ENCODE measurements at regions not wholly inside any gene's neighbourhood (a gene's known extent, or its start where the extent isn't known, plus 50 kb on each side); places are given as distances from the start of the nearest gene placed in this dataset.
A peak's percentile ranks its signal among the peaks of the same experiment; 100 is the strongest.
"Not testable (repeated sequence)": the region's sequence is repeated elsewhere in the genome, so short reads cannot be mapped to it uniquely, and the experiment has no call there.

DNA sequence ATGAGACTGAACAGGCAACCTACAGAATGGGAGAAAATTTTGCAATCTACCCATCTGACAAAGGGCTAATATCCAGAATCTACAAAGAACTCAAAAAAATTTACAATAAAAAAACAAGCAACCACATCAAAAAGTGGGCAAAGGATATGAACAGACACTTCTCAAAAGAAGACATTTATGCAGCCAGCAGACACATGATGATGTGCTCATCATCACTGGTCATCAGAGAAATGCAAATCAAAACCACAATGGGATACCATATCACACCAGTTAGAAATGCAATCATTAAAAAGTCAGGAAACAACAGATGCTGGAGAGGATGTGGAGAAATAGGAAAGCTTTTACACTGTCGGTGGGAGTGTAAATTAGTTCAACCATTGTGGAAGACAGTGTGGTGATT is 51.7 kb upstream of the PAXBP1 start:
- not testable (repeated sequence) for DNase-seq (ENCODE audit: low read depth)

GRCh38 chr21:32824950-32825349 is 53.4 kb upstream of the PAXBP1 start:
- DNase-seq (ENCODE audit: low read depth), result no peak

DNA sequence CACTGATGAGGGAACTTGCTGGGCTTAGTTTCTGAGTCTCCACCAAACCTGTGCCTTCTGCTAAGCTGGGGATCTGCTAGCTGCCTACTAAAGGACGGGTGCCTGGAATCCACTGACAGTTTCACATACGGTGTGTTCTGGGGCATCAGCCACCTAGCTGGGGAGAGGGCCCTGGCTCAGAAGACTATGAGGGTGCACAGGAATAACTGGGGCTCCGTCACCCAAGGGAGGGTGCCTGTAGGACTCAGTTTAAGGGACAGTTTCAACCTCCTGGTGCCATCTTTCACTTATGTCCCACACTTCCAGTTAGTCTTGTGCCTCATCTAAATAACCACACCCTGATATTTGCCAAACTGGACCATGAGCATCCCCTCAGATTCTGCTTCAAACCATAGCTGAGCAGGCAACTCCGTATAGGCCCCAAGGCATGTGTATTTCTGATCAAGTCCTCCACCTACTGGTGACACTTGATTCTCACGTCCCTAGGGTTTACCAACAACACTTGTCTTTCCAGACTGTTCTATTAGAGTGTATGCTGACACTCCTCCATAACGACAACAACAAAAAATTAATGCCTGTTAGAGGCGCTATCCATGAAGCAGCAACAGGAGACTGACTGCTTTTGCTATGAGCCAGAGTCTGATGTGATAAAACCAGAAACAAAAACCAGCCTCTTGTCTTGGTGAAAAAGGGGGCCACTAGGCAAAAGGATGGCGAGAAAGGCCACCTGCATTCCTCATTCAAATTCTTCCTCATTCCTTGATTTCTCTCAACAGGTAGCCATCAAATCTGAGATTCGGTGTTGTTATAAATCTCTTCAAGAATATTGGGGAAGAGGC is 55.0 kb upstream of the PAXBP1 start:
- DNase-seq (ENCODE audit: low read depth), result no peak

DNA sequence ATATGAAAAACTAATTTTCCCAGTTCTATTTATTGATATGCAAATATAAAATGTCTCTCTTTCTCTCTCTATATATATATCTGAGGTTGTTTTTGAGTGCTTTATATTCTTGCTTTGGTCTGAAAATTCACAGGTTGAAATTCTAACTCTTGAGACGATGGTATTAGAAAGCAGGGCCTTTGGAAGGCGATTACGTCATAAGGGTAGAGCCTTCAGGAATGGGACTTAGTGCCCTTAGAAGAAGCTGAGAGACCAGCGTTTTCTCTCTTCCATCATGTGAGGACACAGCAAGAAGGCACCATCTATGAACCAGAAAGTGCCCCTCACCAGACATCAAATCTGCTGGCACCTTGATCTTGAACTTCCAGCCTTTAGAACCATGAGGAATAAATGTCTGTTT is 57.4 kb upstream of the PAXBP1 start:
- no peak for DNase-seq (ENCODE audit: low read depth)

GRCh38 chr21:32829504-32829903 is 57.9 kb upstream of the PAXBP1 start:
- no peak for DNase-seq (ENCODE audit: low read depth)

DNA sequence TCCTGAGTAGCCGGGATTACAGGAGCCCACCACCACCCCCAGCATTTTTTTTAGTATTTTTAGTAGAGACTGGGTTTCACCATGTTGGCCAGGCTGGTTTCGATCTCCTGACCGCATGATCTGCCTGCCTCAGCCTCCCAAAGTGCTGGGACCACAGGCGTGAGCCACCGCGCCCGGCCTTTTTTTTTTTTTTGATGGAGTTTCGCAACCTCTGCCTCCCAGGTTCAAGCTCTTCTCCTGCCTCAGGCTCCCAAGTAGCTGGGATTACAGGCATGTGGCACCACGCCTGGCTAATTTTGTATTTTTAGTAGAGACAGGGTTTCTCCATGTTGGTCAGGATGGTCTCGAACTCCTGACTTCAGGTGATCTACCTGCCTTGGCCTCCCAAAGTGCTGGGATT is 60.2 kb upstream of the PAXBP1 start:
- not testable (repeated sequence) for DNase-seq (ENCODE audit: low read depth)

DNA sequence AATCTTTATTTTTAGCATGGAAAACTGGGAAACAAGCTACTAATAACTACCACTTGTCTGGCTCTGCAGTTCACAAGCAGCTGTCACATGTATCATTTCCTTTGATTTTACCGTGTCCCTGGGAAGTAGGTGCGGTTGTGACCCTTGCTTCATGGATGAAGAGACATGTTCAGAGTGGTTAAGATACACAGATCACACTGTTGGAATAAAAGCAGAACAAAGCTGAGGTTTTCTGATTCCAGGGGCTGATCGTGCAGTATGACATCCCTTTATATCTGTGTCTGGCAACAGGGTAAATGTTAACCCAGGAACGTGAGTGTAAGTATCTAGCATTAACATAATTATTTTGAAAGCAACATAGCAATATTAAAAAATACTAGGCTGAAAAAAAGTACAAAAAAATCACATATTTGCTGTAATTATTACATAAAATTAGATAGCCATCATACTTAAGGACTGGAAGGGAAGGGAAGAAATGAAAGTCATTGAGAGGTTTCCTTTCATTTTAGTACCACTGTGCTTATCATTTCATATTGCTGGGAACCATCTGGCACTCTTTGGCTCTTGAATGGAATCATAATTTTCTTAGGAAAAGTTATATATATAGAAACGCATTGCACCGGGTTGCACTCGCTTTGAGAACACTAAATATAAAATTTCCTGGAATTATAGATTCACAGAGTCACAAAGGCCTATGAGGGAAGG is 62.8 kb upstream of the PAXBP1 start:
- DNase-seq (ENCODE audit: low read depth), result no peak

DNA sequence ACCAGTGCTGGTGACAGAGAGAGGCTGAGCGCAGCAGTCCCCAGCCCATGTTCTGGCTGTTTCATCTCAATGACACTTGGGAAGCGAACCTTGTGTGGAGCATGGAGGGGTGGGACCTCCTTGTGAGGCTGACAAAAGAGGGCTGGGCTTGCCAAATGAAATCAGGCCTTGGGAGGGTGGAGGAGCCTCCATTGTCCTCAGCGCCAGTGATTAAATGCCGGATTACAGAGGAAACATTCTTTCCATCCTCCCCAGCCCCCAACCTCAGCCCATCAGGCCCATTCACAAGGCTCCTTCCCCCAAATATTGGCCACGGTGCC is 63.3 kb upstream of the PAXBP1 start:
- no peak for DNase-seq (ENCODE audit: low read depth)

GRCh38 chr21:32842146-32842545 is 70.6 kb upstream of the PAXBP1 start:
- no peak for DNase-seq (ENCODE audit: low read depth)

DNA sequence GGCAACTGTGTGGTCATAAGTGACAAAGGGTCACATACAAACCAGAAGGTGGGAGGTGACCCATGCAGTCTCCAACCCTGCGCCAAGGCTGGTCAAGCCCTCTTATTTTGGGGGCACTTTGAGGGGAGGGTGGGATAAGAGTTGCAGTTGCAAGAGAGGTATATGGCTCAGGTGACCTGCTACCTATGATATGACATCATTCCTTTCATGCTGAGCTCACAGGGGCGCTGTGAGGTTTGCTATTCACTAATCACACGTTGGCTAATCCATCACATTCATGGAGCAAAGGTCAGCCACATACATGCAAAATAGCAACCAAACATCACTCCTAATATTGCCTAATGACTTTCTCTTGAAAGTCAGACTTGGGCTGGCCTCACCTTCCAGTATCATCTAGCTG is 72.0 kb upstream of the PAXBP1 start:
- DNase-seq (ENCODE audit: low read depth), result no peak

DNA sequence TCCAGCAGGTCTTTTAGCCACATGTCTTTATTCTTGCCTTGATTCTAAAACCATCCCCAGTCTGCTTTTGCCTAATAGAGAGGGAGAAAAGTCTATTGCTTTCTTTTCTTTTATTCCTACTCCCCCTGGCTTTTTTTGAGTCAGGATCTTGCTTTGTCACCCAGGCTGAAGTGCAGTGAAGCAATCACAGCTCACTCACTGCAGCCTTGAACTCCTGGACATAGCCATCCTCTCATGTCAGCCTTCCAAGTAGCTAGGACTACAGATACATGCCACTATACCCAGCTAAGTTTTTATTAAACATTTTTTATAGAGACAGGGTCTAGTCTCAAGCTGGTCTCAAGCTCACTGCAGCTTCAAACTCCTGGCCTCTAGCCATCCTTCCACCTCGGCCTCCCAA is 72.5 kb upstream of the PAXBP1 start:
- no peak for DNase-seq (ENCODE audit: low read depth)

- peak; percentile 27 for DNase-seq (ENCODE audit: low read depth)
These were observed 73.3 kb upstream of the PAXBP1 start for GRCh38 chr21:32844653-32845436.

GRCh38 chr21:32858628-32859027 is 87.1 kb upstream of the PAXBP1 start:
- no peak for DNase-seq (ENCODE audit: low read depth)

GRCh38 chr21:32860399-32860798 is 88.8 kb upstream of the PAXBP1 start:
- no peak for DNase-seq (ENCODE audit: low read depth)

DNA sequence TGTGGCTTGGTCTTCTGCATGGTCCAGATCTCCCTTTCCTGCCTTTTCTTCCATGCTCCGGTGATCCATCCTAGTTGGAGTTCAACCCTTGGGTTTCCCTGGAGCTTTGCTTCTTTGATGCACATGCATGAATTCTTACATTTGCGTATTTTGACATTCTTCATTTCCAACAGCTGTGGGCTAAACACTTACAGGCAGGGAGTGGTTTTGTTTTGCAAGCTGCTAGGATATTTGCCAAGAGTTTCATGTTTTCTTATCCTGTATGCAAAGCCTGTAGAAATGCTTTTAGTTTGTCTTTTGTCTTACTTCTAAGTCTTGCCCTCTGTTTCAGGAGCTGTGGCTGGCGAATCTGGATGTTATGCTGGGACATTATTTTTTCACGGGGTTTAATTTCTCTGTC is 90.3 kb upstream of the PAXBP1 start:
- no peak for DNase-seq (ENCODE audit: low read depth)

DNA sequence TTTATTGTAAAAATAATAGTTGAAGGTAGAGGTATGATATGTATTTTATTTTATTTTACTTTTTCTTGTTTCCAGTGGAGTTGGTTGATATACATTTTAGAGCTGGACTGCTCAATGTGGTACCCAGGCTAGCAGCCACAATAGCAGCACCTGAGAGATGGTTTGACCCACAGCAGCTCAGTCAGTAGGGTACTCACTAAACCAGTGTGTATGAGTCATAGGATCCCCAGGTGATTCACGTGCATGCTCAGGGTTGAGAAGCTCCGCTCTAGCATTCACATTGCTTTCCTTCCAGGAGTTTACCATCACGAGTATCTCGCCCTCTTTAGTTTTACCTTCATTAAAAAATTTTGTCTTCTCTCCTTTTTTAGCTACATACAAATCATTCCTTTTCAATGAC is 96.0 kb upstream of the PAXBP1 start:
- DNase-seq (ENCODE audit: low read depth), result no peak

DNA sequence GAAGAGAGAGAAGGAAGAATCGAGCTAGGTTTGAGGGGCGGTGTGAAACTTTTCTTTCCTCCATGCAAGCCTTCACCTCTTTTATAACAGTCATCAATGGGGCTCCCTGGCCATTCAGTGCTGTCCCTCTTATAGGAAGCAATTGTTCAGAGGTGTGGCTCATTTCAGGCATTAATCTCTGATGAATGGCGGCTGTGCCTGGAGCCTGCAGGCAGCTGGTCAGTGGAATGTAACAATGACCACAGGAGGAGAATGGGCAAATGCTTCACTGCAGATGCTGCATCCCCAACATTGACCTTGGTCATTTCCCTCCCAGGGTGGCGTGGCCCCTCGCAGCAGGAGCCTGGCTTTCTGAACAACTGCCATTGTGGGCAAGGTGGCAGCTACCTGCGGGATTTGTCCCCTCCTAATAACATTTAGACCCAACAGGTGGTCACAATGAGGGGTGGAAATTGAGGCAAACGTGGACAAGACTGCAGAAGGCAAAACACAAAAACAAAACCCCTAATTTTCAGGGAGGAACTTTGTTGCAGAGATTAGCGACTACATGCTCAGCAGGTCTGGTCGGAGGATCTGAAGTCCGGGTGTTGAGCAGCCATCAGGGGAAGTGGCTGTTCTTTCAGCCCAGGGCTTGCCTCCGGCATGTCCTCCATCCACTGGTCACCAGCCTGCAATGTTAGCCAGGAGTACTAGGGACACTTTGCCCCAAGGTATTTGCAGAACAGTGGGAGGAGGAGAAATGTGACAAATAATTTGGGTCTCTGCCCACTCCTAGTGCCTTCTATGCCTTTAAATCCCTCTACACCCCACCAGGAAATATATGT is 97.3 kb upstream of the PAXBP1 start:
- no peak for DNase-seq (ENCODE audit: low read depth)

DNA sequence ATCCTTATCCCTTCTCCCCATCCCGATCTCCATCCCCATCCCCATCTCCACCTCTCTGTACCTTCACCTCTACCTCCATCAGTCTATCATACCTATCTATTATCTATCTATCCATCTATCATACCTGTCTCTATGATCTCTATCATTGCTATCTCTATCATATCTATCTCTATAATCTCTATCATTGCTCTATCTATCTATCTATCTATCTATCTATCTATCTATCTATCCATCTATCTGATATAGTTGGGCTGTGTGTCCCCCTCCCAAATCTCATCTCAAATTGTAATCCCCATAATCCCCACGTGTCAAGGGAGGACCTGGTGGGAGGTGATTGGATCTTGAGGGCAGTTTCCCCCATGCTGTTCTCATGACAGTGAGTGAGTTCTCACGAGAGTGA is 97.9 kb upstream of the PAXBP1 start:
- DNase-seq (ENCODE audit: low read depth), result no peak

- DNase-seq (ENCODE audit: low read depth), result no peak
These were observed 104.9 kb upstream of the PAXBP1 start for GRCh38 chr21:32876426-32876825.

GRCh38 chr21:32877888-32878287 is 106.3 kb upstream of the PAXBP1 start:
- DNase-seq (ENCODE audit: low read depth), result not testable (repeated sequence)

- no peak for DNase-seq (ENCODE audit: low read depth)
These were observed 107.1 kb upstream of the PAXBP1 start for GRCh38 chr21:32878661-32879060.

- DNase-seq (ENCODE audit: low read depth), result no peak
These were observed 109.9 kb upstream of the PAXBP1 start for GRCh38 chr21:32881458-32881857.
